PC-3 (cell line): ENCODE measurements at regions not wholly inside any gene's neighbourhood (a gene's known extent, or its start where the extent isn't known, plus 50 kb on each side); places are given as distances from the start of the nearest gene placed in this dataset.

ENCODE experiments used
- ATAC-seq: fragments of 200-7000 bp; cut with Tn5 transposase; 2 replicates; pipeline ENCODE4 v1.9.1; 2020; ENCODE audit warnings: mild to moderate bottlenecking, moderate library complexity
- BruUV-seq: library from RNA; stranded (reverse); fragments of 400-500 nt; replicated peaks from 2 replicates; lab custom pipeline; 2021; lab: Mats Ljungman, UMichigan
- CTCF ChIA-PET: fragments of 300-600 bp; sonication (Branson Sonifier 250); formaldehyde crosslinking; loops from one replicate; lab custom pipeline; 2022; ENCODE audit warnings: antibody characterized with exemption; lab: Charles Lee
- POLR2A ChIA-PET: fragments of 300-600 bp; sonication (Branson Sonifier 250); formaldehyde crosslinking; loops from one replicate; lab custom pipeline; 2022; ENCODE audit warnings: antibody characterized with exemption; ENCODE audit not compliant: unreplicated experiment; lab: Charles Lee
- DNase-seq: peaks from one replicate; pipeline ENCODE4 v3.0.0-alpha.2; 2015
- H2AFZ ChIP-seq: fragments of 300-600 bp; sonication (generic); 2 replicates; pipeline ENCODE4 v1.6.0; 2016; ENCODE audit warnings: antibody characterized with exemption, low read length
- H3F3A ChIP-seq: fragments of 300-600 bp; sonication (generic); one replicate; pipeline ENCODE4 v1.6.0; 2017; ENCODE audit warnings: antibody characterized with exemption, low read length, control low read depth, mild to moderate bottlenecking; ENCODE audit not compliant: unreplicated experiment
- H3K27ac ChIP-seq: fragments of 300-600 bp; sonication (generic); 2 replicates; pipeline ENCODE4 v1.5.1; 2016; ENCODE audit warnings: mild to moderate bottlenecking, low read length
- H3K27me3 ChIP-seq: fragments of 300-600 bp; sonication (generic); 2 replicates; pipeline ENCODE4 v1.6.1; 2016; ENCODE audit warnings: low read length, mixed read lengths
- H3K36me3 ChIP-seq: fragments of 300-600 bp; sonication (generic); 2 replicates; pipeline ENCODE4 v1.6.1; 2016; ENCODE audit warnings: low read depth, mixed run types, low read length, mixed read lengths
- H3K4me1 ChIP-seq: fragments of 300-600 bp; sonication (generic); 2 replicates; pipeline ENCODE4 v1.5.1; 2016; ENCODE audit warnings: low read length; ENCODE audit not compliant: insufficient read depth
- H3K4me2 ChIP-seq: fragments of 300-600 bp; sonication (generic); 2 replicates; pipeline ENCODE4 v1.6.0; 2016; ENCODE audit warnings: low read length
- H3K4me3 ChIP-seq: fragments of 300-600 bp; sonication (generic); 2 replicates; pipeline ENCODE4 v1.5.1; 2016; ENCODE audit warnings: mild to moderate bottlenecking, low read length, mixed read lengths
- H3K79me2 ChIP-seq: fragments of 300-600 bp; sonication (generic); 2 replicates; pipeline ENCODE4 v1.6.1; 2017; ENCODE audit warnings: low read length, mixed read lengths
- H3K9ac ChIP-seq: fragments of 300-600 bp; sonication (generic); 2 replicates; pipeline ENCODE4 v1.6.0; 2016; ENCODE audit warnings: mild to moderate bottlenecking, low read length
- H3K9me2 ChIP-seq: fragments of 300-600 bp; sonication (generic); replicated peaks from 2 replicates; pipeline ENCODE4 v1.6.1; 2016; ENCODE audit warnings: mixed run types, low read length, mixed read lengths
- H3K9me3 ChIP-seq: fragments of 300-600 bp; sonication (generic); 2 replicates; pipeline ENCODE4 v1.6.1; 2016; ENCODE audit warnings: low read length, mixed read lengths
- H4K20me1 ChIP-seq: fragments of 300-600 bp; sonication (generic); 2 replicates; pipeline ENCODE4 v1.6.1; 2016; ENCODE audit warnings: low read length, mixed read lengths
- CTCF ChIP-seq: fragments of 300-600 bp; sonication (generic); conservative IDR thresholded peaks from 2 replicates; pipeline ENCODE4 v1.5.1; 2017; ENCODE audit warnings: antibody characterized with exemption, low read depth, mild to moderate bottlenecking, low read length
- EZH2 ChIP-seq: fragments of 300-600 bp; sonication (generic); IDR thresholded peaks from one replicate; pipeline ENCODE4 v1.6.1; 2017; ENCODE audit warnings: antibody characterized with exemption, mild to moderate bottlenecking, low read length; ENCODE audit not compliant: unreplicated experiment
- EZH2phosphoT487 ChIP-seq: fragments of 300-600 bp; sonication (generic); IDR thresholded peaks from 2 replicates; pipeline ENCODE4 v1.6.1; 2018; ENCODE audit warnings: mild to moderate bottlenecking, antibody characterized with exemption, low read length, borderline replicate concordance
- intact Hi-C: fragments of 100-400 bp; cut with micrococcal nuclease; formaldehyde crosslinking; loops from 2 replicates; pipeline ENCODE4 v1.9.0; 2023

- Histone ChIP-seq H3K4me3 (no peak overlapping the region), H3K27ac (no peak overlapping the region), H3K4me2 (no peak overlapping the region), H3K4me1 (no peaks in the 10 kb centered on the region), H3K9ac (no peak overlapping the region), H2AFZ (no peak overlapping the region), H3K9me3 (no peaks in the 10 kb centered on the region), H3K9me2 (no peaks in the 10 kb centered on the region), H4K20me1 (no peaks in the 10 kb centered on the region), H3K79me2 (no peaks in the 10 kb centered on the region), H3F3A (no peaks in the 10 kb centered on the region), H3K36me3 (no peaks in the 10 kb centered on the region), H3K27me3 (no peaks in the 10 kb centered on the region)
- ATAC-seq: no peak
- no peak for DNase-seq
- CTCF ChIA-PET: no interaction called here
- intact Hi-C loops: no loop called here
- no peak for TF ChIP-seq EZH2phosphoT487
- TF ChIP-seq EZH2: no peak
- no peak for TF ChIP-seq CTCF
- BruUV-seq: no TSS peak
- POLR2A ChIA-PET: no interaction called here
These were observed 211.2 kb downstream of the CPEB2 start for GRCh38 chr4:15213302-15213970.

GRCh38 chr4:15215109-15215508 lies 212.7 kb upstream of the C1QTNF7 start:
- TF ChIP-seq EZH2 (no peak), CTCF (no peak), EZH2phosphoT487 (no peak)

GRCh38 chr4:15226203-15226602 lies 201.6 kb upstream of the C1QTNF7 start:
- no peak overlapping the region for H3K4me3 ChIP-seq
- H4K20me1 ChIP-seq: no peaks in the 10 kb centered on the region
- H3K27ac ChIP-seq: no peak overlapping the region
- ChIA-PET CTCF (no interaction called here), POLR2A (no interaction called here)
- no peak overlapping the region for H3K9ac ChIP-seq
- no peak overlapping the region for H2AFZ ChIP-seq
- H3K27me3 ChIP-seq: no peaks in the 10 kb centered on the region
- intact Hi-C loops: no loop called here
- no peak for DNase-seq
- no peaks in the 10 kb centered on the region for H3F3A ChIP-seq
- no peaks in the 10 kb centered on the region for H3K9me3 ChIP-seq
- no peak overlapping the region for H3K4me2 ChIP-seq
- no peaks in the 10 kb centered on the region for H3K36me3 ChIP-seq
- ATAC-seq: no peak
- TF ChIP-seq CTCF: no peak
- TF ChIP-seq EZH2: no peak
- TF ChIP-seq EZH2phosphoT487: no peak
- H3K4me1 ChIP-seq: no peaks in the 10 kb centered on the region
- H3K9me2 ChIP-seq: no peaks in the 10 kb centered on the region
- no TSS peak for BruUV-seq
- no peaks in the 10 kb centered on the region for H3K79me2 ChIP-seq

More at GRCh38 chr4:15215109-15215508, 212.7 kb upstream of the C1QTNF7 start:
- H3K4me2 ChIP-seq: no peak overlapping the region
- H2AFZ ChIP-seq: no peak overlapping the region
- ATAC-seq (no peak), DNase-seq (no peak)
- intact Hi-C loops: no loop called here
- no peaks in the 10 kb centered on the region for H3K36me3 ChIP-seq
- H3K79me2 ChIP-seq: no peaks in the 10 kb centered on the region
- H3K27me3 ChIP-seq: no peaks in the 10 kb centered on the region
- H3K9me2 ChIP-seq: no peaks in the 10 kb centered on the region
- POLR2A ChIA-PET: no interaction called here
- BruUV-seq: no TSS peak
- no peak overlapping the region for H3K27ac ChIP-seq
- no peaks in the 10 kb centered on the region for H3K4me1 ChIP-seq
- H3K9me3 ChIP-seq: no peaks in the 10 kb centered on the region
- no peaks in the 10 kb centered on the region for H4K20me1 ChIP-seq
- H3F3A ChIP-seq: no peaks in the 10 kb centered on the region
- H3K9ac ChIP-seq: no peak overlapping the region
- CTCF ChIA-PET: no interaction called here
- no peak overlapping the region for H3K4me3 ChIP-seq
